T-cell (primary cell): ENCODE measurements at regions not wholly inside any gene's neighbourhood (a gene's known extent, or its start where the extent isn't known, plus 50 kb on each side); places are given as distances from the start of the nearest gene placed in this dataset.

ENCODE experiments used
- ATAC-seq, 4 experiments: fragments of 200-7000 bp in 3 of 4; fragments of 150-1000 bp in 1 of 4; cut with Tn5 transposase; replicated peaks in 1 of 4; 1 replicate in 3 of 4; 2 replicates in 1 of 4; pipeline ENCODE4 v1.10.0; 2021; ENCODE audit warnings: moderate library complexity in 3 of 4, mild to moderate bottlenecking in 2 of 4, moderate number of reproducible peaks in 1 of 4
- CTCF ChIA-PET, 2 donors: fragments of 300-600 bp; sonication (Branson Sonifier 250); formaldehyde crosslinking; loops; one replicate each; lab custom pipeline; 2022; ENCODE audit warnings: antibody characterized with exemption in 2 of 2; lab: Charles Lee
- POLR2A ChIA-PET, 2 donors: fragments of 300-600 bp; sonication (Branson Sonifier 250); formaldehyde crosslinking; loops; one replicate each; lab custom pipeline; 2022; ENCODE audit warnings: antibody characterized with exemption in 2 of 2; lab: Charles Lee
- DNase-seq, 35 experiments: peaks; one replicate each; pipeline versions ENCODE4 v3.0.0 to v3.0.0-alpha.2; 2013 to 2023
- H3K27ac ChIP-seq: one replicate; pipeline ENCODE4 v1.5.1; 2013; ENCODE audit warnings: low read length
- H3K27me3 ChIP-seq, 2 experiments: replicated peaks in 1 of 2; 1 replicate in 1 of 2; 2 replicates in 1 of 2; pipeline versions ENCODE4 v1.6.1 to v1.7.0; 2013; ENCODE audit warnings: low read length in 1 of 2, mixed read lengths in 1 of 2; ENCODE audit not compliant: control insufficient read depth in 2 of 2, insufficient read depth in 2 of 2; ENCODE audit errors: extremely low read depth in 1 of 2
- H3K36me3 ChIP-seq, 2 donors: 1 replicate in 1 of 2; 2 replicates in 1 of 2; pipeline versions ENCODE4 v1.6.1 to v1.7.0; 2013; ENCODE audit warnings: low read length in 1 of 2; ENCODE audit not compliant: control insufficient read depth in 2 of 2, insufficient read depth in 1 of 2; ENCODE audit errors: extremely low read depth in 1 of 2
- H3K4me1 ChIP-seq, 2 experiments: 1 replicate in 1 of 2; 2 replicates in 1 of 2; pipeline versions ENCODE4 v1.6.1 to v1.7.0; 2013; ENCODE audit warnings: low read length in 2 of 2, mixed read lengths in 1 of 2; ENCODE audit not compliant: insufficient read depth in 2 of 2, control insufficient read depth in 1 of 2; ENCODE audit errors: extremely low read depth in 1 of 2
- H3K4me3 ChIP-seq, 2 donors: 1 replicate in 1 of 2; 2 replicates in 1 of 2; pipeline versions ENCODE4 v1.5.1 to v1.7.0; 2013; ENCODE audit warnings: mild to moderate bottlenecking in 2 of 2, low read length in 1 of 2, moderate library complexity in 1 of 2; ENCODE audit not compliant: control insufficient read depth in 1 of 2; ENCODE audit errors: extremely low read depth in 1 of 2
- H3K9me3 ChIP-seq: 2 replicates; pipeline ENCODE4 v1.7.0; 2013
- H3K27ac Mint-ChIP-seq, 2 donors: one replicate each; pipeline ENCODE4 v1.8.0; 2020 to 2021; ENCODE audit warnings: mild to moderate bottlenecking in 2 of 2, mixed read lengths in 2 of 2
- H3K27me3 Mint-ChIP-seq, 2 donors: one replicate each; pipeline ENCODE4 v1.8.0; 2021 to 2022; ENCODE audit warnings: mixed read lengths in 2 of 2
- H3K36me3 Mint-ChIP-seq: one replicate; pipeline ENCODE4 v1.8.0; 2021; ENCODE audit warnings: mixed read lengths
- H3K4me1 Mint-ChIP-seq, 3 donors: one replicate each; pipeline ENCODE4 v1.8.0; 2020 to 2022; ENCODE audit warnings: mixed read lengths in 3 of 3, mild to moderate bottlenecking in 1 of 3
- H3K4me3 Mint-ChIP-seq, 3 donors: one replicate each; pipeline ENCODE4 v1.8.0; 2020 to 2022; ENCODE audit warnings: mild to moderate bottlenecking in 3 of 3, mixed read lengths in 3 of 3, moderate library complexity in 3 of 3
- H3K9me3 Mint-ChIP-seq, 3 donors: one replicate each; pipeline ENCODE4 v1.8.0; 2020 to 2022; ENCODE audit warnings: mixed read lengths in 3 of 3
- WGBS: methylation state at CpG from one replicate; pipeline ENCODE4 v1.1.5; 2013; ENCODE audit warnings: missing lambda C conversion rate; ENCODE audit not compliant: insufficient coverage; 5-methylcytosine and 5-hydroxymethylcytosine counted together

DNA sequence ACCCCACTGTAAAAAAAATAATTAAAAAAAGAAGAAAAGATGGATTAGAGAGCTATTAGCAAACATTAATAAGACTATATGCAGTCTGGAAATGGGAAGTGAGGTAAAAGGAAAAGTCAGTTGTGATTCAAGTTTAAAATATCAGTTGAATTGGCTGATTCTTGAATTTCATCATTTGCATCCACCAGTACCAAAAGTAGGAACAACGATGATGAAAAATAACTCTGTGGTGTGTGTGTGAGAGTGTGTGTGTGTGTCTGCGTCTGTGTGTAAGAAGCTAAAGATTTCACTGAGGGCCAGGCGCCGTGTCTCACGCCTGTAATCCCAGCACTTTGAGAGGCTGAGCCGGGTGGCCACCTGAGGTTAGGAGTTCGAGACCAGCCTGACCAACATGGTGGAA, 56.0 kb upstream of the SLC4A7 start:
- POLR2A ChIA-PET, result interaction anchor here in 1 of 2 donors (0.6 kb wide), 1 partner anchor 1749 kb away, joined by 4 read pairs; no protein-coding TSS in a partner anchor
- WGBS, result 96% methylated on average over 6 of the region's 7 CpGs

DNA sequence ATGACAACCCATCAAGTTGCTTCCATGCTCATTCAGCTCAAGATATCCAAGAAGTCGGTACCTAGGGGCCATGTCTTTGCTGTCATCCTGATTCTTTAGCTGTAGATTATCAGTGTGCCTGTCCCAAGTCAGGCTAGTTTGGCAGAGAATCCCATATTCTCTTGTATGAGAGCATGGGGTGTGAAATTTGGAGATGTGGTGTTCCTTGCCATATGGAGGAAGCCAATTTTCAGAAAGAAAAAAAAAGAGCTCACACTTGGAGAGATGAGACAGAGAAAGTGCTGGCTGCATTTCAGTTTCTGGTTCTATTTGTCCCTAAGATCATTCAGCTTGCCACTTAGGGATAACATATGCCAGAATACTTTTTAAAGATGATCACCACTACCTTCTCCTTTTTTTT, 52.3 kb upstream of the SLC4A7 start:
- H3K9me3 ChIP-seq, result no peaks in the 10 kb centered on the region
- DNase-seq, result no peak
- peaks cover 0 to 3% of the 10 kb centered on the region in 2 donors for H3K27me3 Mint-ChIP-seq
- no peaks in the 10 kb centered on the region for H3K36me3 Mint-ChIP-seq
- no peak overlapping the region for H3K27ac ChIP-seq
- H3K27ac Mint-ChIP-seq, result no peak overlapping the region
- no peak overlapping the region for H3K4me3 ChIP-seq
- ATAC-seq, result no peak
- POLR2A ChIA-PET, result interaction anchor here (0.6 to 0.8 kb wide), 2 partner anchors 67 to 102 kb away, joined by 3 to 13 read pairs; no protein-coding TSS in a partner anchor
- H3K4me1 ChIP-seq, result peaks cover 0 to 17% of the 10 kb centered on the region in 2 experiments
- no peaks in the 10 kb centered on the region for H3K9me3 Mint-ChIP-seq
- peaks cover 0 to 3% of the 10 kb centered on the region in 2 experiments for H3K27me3 ChIP-seq
- CTCF ChIA-PET, result interaction anchor here (0.7 kb wide), 2 partner anchors 122 to 406 kb away, joined by 3 to 5 read pairs; no protein-coding TSS in a partner anchor
- H3K4me1 Mint-ChIP-seq, result peaks cover 17 to 27% (median 18%) of the 10 kb centered on the region in 3 donors
- WGBS, result no CpG with 5 or more reads among the region's 1 CpG
- H3K36me3 ChIP-seq, result no peaks in the 10 kb centered on the region
- H3K4me3 Mint-ChIP-seq, result no peak overlapping the region

More for the DNA sequence above, 56.0 kb upstream of the SLC4A7 start:
- CTCF ChIA-PET, result no interaction called here
- Mint-ChIP-seq H3K27ac (no peak overlapping the region), H3K36me3 (no peaks in the 10 kb centered on the region), H3K4me3 (no peak overlapping the region), H3K9me3 (no peaks in the 10 kb centered on the region), H3K4me1 (peaks cover 0 to 5% (median 0%) of the 10 kb centered on the region in 3 donors), H3K27me3 (peaks cover 0 to 3% of the 10 kb centered on the region in 2 donors)
- DNase-seq, result no peak
- Histone ChIP-seq H3K4me3 (no peak overlapping the region), H3K9me3 (no peaks in the 10 kb centered on the region), H3K4me1 (no peaks in the 10 kb centered on the region), H3K27me3 (peaks cover 0 to 3% of the 10 kb centered on the region in 2 experiments), H3K36me3 (no peaks in the 10 kb centered on the region), H3K27ac (no peak overlapping the region)
- no peak for ATAC-seq

DNA sequence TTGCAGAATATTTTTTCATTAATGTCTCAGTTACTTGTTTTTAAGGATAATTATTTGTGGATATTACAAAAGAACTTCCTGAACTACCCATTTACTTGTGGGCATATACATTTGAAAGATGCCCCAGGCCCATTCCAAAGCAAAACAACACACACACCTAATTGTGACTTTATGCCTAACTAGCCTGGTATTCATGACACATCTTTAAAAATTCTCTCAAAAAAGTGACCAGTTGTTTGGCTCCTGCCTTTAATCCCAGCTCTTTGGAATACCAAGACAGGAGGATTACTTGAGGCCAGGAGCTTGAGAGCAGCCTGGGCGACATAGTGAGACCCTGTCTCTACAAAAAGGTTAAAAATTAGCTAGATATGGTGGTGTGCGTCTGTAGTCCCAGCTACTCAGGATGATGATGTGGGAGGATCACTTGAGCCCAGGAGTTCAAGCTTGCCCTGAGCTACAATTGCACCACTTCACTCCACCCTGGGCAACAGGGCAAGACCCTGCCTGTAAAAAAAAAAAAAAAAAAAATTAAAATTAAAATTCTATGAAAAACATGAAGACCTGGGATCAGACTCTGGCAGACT, 51.7 kb upstream of the SLC4A7 start:
- no peak for ATAC-seq
- Mint-ChIP-seq H3K36me3 (no peaks in the 10 kb centered on the region), H3K27me3 (peaks cover 0 to 3% of the 10 kb centered on the region in 2 donors), H3K4me1 (peaks cover 17 to 27% (median 18%) of the 10 kb centered on the region in 3 donors), H3K9me3 (no peaks in the 10 kb centered on the region), H3K27ac (no peak overlapping the region), H3K4me3 (no peak overlapping the region)
- peaks cover 0 to 3% of the 10 kb centered on the region in 2 experiments for H3K27me3 ChIP-seq
- POLR2A ChIA-PET, result interaction anchor here (0.5 to 0.8 kb wide), 3 partner anchors 66 to 279 kb away, joined by 3 to 13 read pairs (median 4); no protein-coding TSS in a partner anchor
- no peaks in the 10 kb centered on the region for H3K36me3 ChIP-seq
- 100% methylated on average over 1 of the region's 2 CpGs for WGBS
- H3K4me1 ChIP-seq, result peaks cover 0 to 17% of the 10 kb centered on the region in 2 experiments
- no peak overlapping the region for H3K27ac ChIP-seq
- no peak overlapping the region for H3K4me3 ChIP-seq
- CTCF ChIA-PET, result interaction anchor here in 1 of 2 donors (0.6 to 0.7 kb wide), 2 partner anchors 51 to 406 kb away, joined by 5 to 8 read pairs; no protein-coding TSS in a partner anchor
- H3K9me3 ChIP-seq, result no peaks in the 10 kb centered on the region
- no peak for DNase-seq

DNA sequence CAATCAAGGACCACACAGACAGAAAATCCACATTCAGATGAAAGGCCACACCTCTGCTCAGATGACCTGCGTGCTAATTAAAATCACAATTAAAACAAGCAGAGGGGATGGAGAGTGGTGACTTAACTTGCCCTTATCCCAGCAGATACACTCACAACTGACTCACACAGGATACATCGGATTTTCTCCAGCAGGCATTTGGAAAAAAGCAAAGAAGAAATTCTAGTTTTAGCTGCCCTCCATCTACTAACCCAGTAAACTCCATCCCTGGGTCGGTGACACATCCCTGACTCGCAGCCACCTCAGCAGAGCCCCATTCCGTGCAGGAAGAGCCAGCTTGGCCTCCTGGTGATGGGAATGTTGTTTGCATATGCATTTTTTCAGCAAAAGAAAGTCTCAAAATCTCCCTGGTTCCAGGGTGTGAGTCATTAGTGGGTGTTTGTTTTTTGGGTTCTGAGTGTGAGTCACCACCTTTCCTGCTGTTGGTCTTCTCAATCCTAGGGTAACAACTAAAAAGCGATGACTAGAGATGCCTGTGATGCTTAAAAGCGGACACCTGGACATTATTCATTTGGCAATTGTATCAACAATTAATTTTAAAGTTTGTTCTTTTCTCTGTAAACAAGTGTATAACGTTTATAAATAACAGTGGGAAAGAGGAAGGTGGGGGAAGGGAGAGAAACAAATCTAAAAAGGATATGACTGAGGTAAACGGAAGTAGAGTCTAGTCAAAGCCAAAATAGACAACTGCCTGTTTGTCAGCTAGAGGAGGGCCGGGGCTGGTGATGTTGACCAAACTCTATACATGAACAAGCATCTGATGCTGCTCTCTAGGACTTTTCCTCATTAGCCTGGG, 49.8 kb upstream of the SLC4A7 start:
- Histone ChIP-seq H3K27ac (peak overlapping the region; percentile 75), H3K4me3 (no peak overlapping the region), H3K36me3 (no peaks in the 10 kb centered on the region), H3K4me1 (peaks cover 0 to 17% of the 10 kb centered on the region in 2 experiments), H3K9me3 (no peaks in the 10 kb centered on the region), H3K27me3 (no peaks in the 10 kb centered on the region)
- Mint-ChIP-seq H3K27me3 (peaks cover 0 to 3% of the 10 kb centered on the region in 2 donors), H3K4me1 (peaks cover 17 to 27% (median 18%) of the 10 kb centered on the region in 3 donors), H3K36me3 (no peaks in the 10 kb centered on the region), H3K9me3 (no peaks in the 10 kb centered on the region), H3K27ac (peak overlapping the region; percentile 90 to 98), H3K4me3 (peak overlapping the region; percentile 37 to 69 (median 47))
- peak in 16 of 35 experiments; percentile 1 to 58 (median 8) for DNase-seq
- WGBS, result 40% methylated on average over 1 of the region's 10 CpGs
- ATAC-seq, result peak; percentile 59 to 89 (median 85)
- ChIA-PET CTCF (no interaction called here), POLR2A (no interaction called here)
